ENCODE measurements at regions not wholly inside any gene's neighbourhood (a gene's known extent, or its start where the extent isn't known, plus 50 kb on each side); places are given as distances from the start of the nearest gene placed in this dataset.

GRCh38 chr13:89966524-89966923 is 1381.0 kb upstream of the MIR17HG start:
- H3K4me3 ChIP-seq (replicated peaks; ENCODE audit: low read depth, low read length) = no peak overlapping the region
- TF ChIP-seq, protein P1, sequence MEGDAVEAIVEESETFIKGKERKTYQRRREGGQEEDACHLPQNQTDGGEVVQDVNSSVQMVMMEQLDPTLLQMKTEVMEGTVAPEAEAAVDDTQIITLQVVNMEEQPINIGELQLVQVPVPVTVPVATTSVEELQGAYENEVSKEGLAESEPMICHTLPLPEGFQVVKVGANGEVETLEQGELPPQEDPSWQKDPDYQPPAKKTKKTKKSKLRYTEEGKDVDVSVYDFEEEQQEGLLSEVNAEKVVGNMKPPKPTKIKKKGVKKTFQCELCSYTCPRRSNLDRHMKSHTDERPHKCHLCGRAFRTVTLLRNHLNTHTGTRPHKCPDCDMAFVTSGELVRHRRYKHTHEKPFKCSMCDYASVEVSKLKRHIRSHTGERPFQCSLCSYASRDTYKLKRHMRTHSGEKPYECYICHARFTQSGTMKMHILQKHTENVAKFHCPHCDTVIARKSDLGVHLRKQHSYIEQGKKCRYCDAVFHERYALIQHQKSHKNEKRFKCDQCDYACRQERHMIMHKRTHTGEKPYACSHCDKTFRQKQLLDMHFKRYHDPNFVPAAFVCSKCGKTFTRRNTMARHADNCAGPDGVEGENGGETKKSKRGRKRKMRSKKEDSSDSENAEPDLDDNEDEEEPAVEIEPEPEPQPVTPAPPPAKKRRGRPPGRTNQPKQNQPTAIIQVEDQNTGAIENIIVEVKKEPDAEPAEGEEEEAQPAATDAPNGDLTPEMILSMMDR (IDR thresholded peaks at IDR 0.05; ENCODE audit: low read length, missing control alignments) = no peak
- DNase-seq (ENCODE audit: low read depth) = no peak

- H3K4me3 ChIP-seq (replicated peaks; ENCODE audit: low read depth, low read length) = no peak overlapping the region
- TF ChIP-seq, protein P1 (IDR thresholded peaks at IDR 0.05; ENCODE audit: low read length, missing control alignments) = no peak
- no peak for DNase-seq (ENCODE audit: low read depth)
Measured at GRCh38 chr13:89967701-89968100, 1379.8 kb upstream of the MIR17HG start.

DNA sequence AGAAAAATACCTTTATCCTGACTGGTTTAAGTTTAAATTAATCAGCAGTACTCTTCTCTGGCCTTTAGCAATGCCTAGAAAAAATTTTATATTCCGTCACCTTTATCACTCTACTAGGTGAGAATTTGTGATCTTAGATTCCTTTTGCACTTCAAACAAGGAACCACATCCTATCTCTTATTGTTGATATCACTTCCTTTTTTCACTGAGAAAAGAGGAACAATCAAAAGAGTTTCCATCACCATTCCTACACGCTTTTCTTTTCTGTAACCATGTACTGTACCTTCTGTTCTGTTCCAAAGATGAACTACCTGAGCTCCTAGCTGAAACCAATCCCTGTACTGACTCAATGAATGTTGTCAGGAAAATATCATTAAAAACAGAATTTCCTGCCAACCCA is 1379.0 kb upstream of the MIR17HG start:
- TF ChIP-seq, protein P1 (IDR thresholded peaks at IDR 0.05; ENCODE audit: low read length, missing control alignments) = no peak
- no peak overlapping the region for H3K4me3 ChIP-seq (replicated peaks; ENCODE audit: low read depth, low read length)
- DNase-seq (ENCODE audit: low read depth) = no peak

- no peak for DNase-seq (ENCODE audit: low read depth)
- TF ChIP-seq, protein P1 (IDR thresholded peaks at IDR 0.05; ENCODE audit: low read length, missing control alignments) = no peak
- no peak overlapping the region for H3K4me3 ChIP-seq (replicated peaks; ENCODE audit: low read depth, low read length)
Measured at GRCh38 chr13:89970353-89970709, 1377.2 kb upstream of the MIR17HG start.

- TF ChIP-seq, protein P1 (IDR thresholded peaks at IDR 0.05; ENCODE audit: low read length, missing control alignments) = no peak
- no peak overlapping the region for H3K4me3 ChIP-seq (replicated peaks; ENCODE audit: low read depth, low read length)
- DNase-seq (ENCODE audit: low read depth) = no peak
Measured at GRCh38 chr13:89977203-89977602, 1370.3 kb upstream of the MIR17HG start.

- no peak for DNase-seq (ENCODE audit: low read depth)
- TF ChIP-seq, protein P1 (IDR thresholded peaks at IDR 0.05; ENCODE audit: low read length, missing control alignments) = no peak
- H3K4me3 ChIP-seq (replicated peaks; ENCODE audit: low read depth, low read length) = no peak overlapping the region
Measured at GRCh38 chr13:89980896-89981295, 1366.6 kb upstream of the MIR17HG start.

- TF ChIP-seq, protein P1 (IDR thresholded peaks at IDR 0.05; ENCODE audit: low read length, missing control alignments) = no peak
- peak; percentile 76 for DNase-seq (ENCODE audit: low read depth)
- H3K4me3 ChIP-seq (replicated peaks; ENCODE audit: low read depth, low read length) = no peak overlapping the region
Measured at GRCh38 chr13:89982407-89983095, 1364.9 kb upstream of the MIR17HG start.
